ENCODE measurements at regions not wholly inside any gene's neighbourhood (a gene's known extent, or its start where the extent isn't known, plus 50 kb on each side); places are given as distances from the start of the nearest gene placed in this dataset.

DNA sequence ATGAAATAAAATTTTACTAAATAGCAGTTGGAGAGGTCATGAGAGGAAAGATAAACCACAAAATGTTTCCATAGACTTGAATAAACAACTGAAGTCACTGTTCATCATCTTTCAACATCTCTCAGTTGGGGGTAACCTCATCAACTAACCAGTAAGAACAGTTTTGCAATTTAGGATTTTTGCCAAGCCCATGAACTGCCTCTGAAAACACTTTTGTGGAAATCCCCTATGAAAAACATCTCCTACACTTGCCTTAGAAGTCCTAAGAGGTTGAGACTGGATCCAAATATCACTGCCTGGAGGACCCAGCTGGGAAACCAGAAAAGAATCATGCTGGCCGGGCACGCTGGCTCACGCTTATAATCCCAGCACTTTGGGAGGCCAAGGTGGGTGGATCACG, 273.1 kb downstream of the C12orf50 start:
- TF ChIP-seq, protein P1, sequence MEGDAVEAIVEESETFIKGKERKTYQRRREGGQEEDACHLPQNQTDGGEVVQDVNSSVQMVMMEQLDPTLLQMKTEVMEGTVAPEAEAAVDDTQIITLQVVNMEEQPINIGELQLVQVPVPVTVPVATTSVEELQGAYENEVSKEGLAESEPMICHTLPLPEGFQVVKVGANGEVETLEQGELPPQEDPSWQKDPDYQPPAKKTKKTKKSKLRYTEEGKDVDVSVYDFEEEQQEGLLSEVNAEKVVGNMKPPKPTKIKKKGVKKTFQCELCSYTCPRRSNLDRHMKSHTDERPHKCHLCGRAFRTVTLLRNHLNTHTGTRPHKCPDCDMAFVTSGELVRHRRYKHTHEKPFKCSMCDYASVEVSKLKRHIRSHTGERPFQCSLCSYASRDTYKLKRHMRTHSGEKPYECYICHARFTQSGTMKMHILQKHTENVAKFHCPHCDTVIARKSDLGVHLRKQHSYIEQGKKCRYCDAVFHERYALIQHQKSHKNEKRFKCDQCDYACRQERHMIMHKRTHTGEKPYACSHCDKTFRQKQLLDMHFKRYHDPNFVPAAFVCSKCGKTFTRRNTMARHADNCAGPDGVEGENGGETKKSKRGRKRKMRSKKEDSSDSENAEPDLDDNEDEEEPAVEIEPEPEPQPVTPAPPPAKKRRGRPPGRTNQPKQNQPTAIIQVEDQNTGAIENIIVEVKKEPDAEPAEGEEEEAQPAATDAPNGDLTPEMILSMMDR (IDR thresholded peaks at IDR 0.05; ENCODE audit: low read length) = no peak
- TF ChIP-seq EZH2 (IDR thresholded peaks at IDR 0.05; ENCODE audit: borderline replicate concordance, low read length) = no peak

Measured in OCI-LY1 (cell line).